GM12864 (cell line): ENCODE measurements at regions not wholly inside any gene's neighbourhood (a gene's known extent, or its start where the extent isn't known, plus 50 kb on each side); places are given as distances from the start of the nearest gene placed in this dataset.

Source experiments
- DNase-seq: peaks from one replicate; pipeline ENCODE4 v3.0.0-alpha.2; 2011; ENCODE audit warnings: low read depth
- H3K4me3 ChIP-seq: 2 replicates; pipeline ENCODE4 v1.5.1; 2011; ENCODE audit warnings: mild to moderate bottlenecking, low read depth, low read length, control low read depth
- CTCF ChIP-seq: IDR thresholded peaks from 2 replicates; pipeline ENCODE4 v1.5.1; 2011; ENCODE audit warnings: low read depth, mild to moderate bottlenecking, moderate library complexity, low read length, control low read depth, inconsistent platforms; ENCODE audit errors: missing control alignments

- no peak for TF ChIP-seq CTCF
- no peak overlapping the region for H3K4me3 ChIP-seq
Measured at GRCh38 chr1:59125676-59126320, 171.1 kb upstream of the FGGY start.

GRCh38 chr1:59126366-59126765, 170.5 kb upstream of the FGGY start:
- no peak for TF ChIP-seq CTCF
- no peak for DNase-seq
- no peak overlapping the region for H3K4me3 ChIP-seq

More at GRCh38 chr1:59125676-59126320, 171.1 kb upstream of the FGGY start:
- DNase-seq, result no peak

GRCh38 chr1:59128239-59128736, 168.6 kb upstream of the FGGY start:
- DNase-seq, result no peak
- TF ChIP-seq CTCF, result no peak
- H3K4me3 ChIP-seq, result no peak overlapping the region

GRCh38 chr1:59128784-59129227, 168.1 kb upstream of the FGGY start:
- DNase-seq, result no peak
- TF ChIP-seq CTCF, result no peak
- no peak overlapping the region for H3K4me3 ChIP-seq

- H3K4me3 ChIP-seq, result no peak overlapping the region
- DNase-seq, result no peak
- no peak for TF ChIP-seq CTCF
Measured at GRCh38 chr1:59132295-59132694, 164.6 kb upstream of the FGGY start.

- no peak for TF ChIP-seq CTCF
- DNase-seq, result no peak
- no peak overlapping the region for H3K4me3 ChIP-seq
Measured at GRCh38 chr1:59133997-59134396, 162.9 kb upstream of the FGGY start.

GRCh38 chr1:59135761-59136255, 161.1 kb upstream of the FGGY start:
- no peak for DNase-seq
- no peak overlapping the region for H3K4me3 ChIP-seq
- no peak for TF ChIP-seq CTCF
